Endothelial cell of umbilical vein (primary cell): ENCODE measurements at regions not wholly inside any gene's neighbourhood (a gene's known extent, or its start where the extent isn't known, plus 50 kb on each side); places are given as distances from the start of the nearest gene placed in this dataset.

Experiments used
- BruUV-seq: library from RNA; stranded (reverse); fragments of 400-500 nt; replicated peaks from 2 replicates; lab custom pipeline; 2021; lab: Mats Ljungman, UMichigan
- CTCF ChIA-PET: fragments of 300-600, 350-600 bp; sonication (Branson Sonifier 250); formaldehyde crosslinking; loops from one replicate; lab custom pipeline; 2021; ENCODE audit warnings: antibody characterized with exemption, inconsistent platforms; lab: Charles Lee
- POLR2A ChIA-PET: fragments of 300-600, 350-600 bp; sonication (Branson Sonifier 250); formaldehyde crosslinking; loops from one replicate; lab custom pipeline; 2021; ENCODE audit warnings: antibody characterized with exemption, inconsistent platforms; lab: Charles Lee
- DNase-seq: peaks from one replicate; pipeline ENCODE4 v3.0.0-alpha.2; 2011; ENCODE audit warnings: low read depth, low spot score
- FAIRE-seq: peaks from 2 replicates; lab custom pipeline; 2011; peaks lifted over from hg19 to GRCh38; lab: Jason Lieb, UNC
- H2AFZ ChIP-seq: 2 replicates; pipeline ENCODE4 v1.6.0; 2012; ENCODE audit warnings: low read depth, low read length, control low read depth, inconsistent platforms
- H3K27ac ChIP-seq: 2 replicates; pipeline ENCODE4 v1.5.1; 2011; ENCODE audit warnings: low read depth, mild to moderate bottlenecking, control low read depth, low read length, moderate library complexity; ENCODE audit not compliant: insufficient read depth
- H3K27me3 ChIP-seq, 2 experiments: 2 replicates each; pipeline versions ENCODE4 v1.6.0 to v1.6.1; 2011; ENCODE audit warnings: low read length in 2 of 2, mixed read lengths in 1 of 2; ENCODE audit not compliant: control insufficient read depth in 2 of 2, insufficient read depth in 2 of 2
- H3K36me3 ChIP-seq, 2 experiments: 2 replicates in 1 of 2; 3 replicates in 1 of 2; pipeline ENCODE4 v1.5.1; 2011; ENCODE audit warnings: low read length in 2 of 2, mild to moderate bottlenecking in 1 of 2, moderate library complexity in 1 of 2; ENCODE audit not compliant: control insufficient read depth in 2 of 2, insufficient read depth in 2 of 2; ENCODE audit errors: extremely low read depth in 1 of 2
- H3K4me1 ChIP-seq: 3 replicates; pipeline ENCODE4 v1.5.1; 2011; ENCODE audit warnings: mild to moderate bottlenecking, low read length; ENCODE audit not compliant: control insufficient read depth, insufficient read depth; ENCODE audit errors: extremely low read depth
- H3K4me2 ChIP-seq: 2 replicates; pipeline ENCODE4 v1.6.1; 2011; ENCODE audit warnings: low read length, control low read depth, mixed read lengths; ENCODE audit not compliant: insufficient read depth
- H3K4me3 ChIP-seq, 3 experiments: fragments of 200-600 bp in 1 of 3; sonication (generic), shearing (Covaris generic) in 1 of 3; replicated peaks in 1 of 3; 2 replicates each; pipeline ENCODE4 v1.5.1; 2011 to 2016; ENCODE audit warnings: control low read depth in 3 of 3, low read length in 3 of 3, mild to moderate bottlenecking in 2 of 3, inconsistent platforms in 1 of 3, low read depth in 1 of 3, moderate library complexity in 1 of 3; ENCODE audit not compliant: insufficient read depth in 1 of 3
- H3K79me2 ChIP-seq: 2 replicates; pipeline ENCODE4 v1.6.0; 2012; ENCODE audit warnings: low read length, inconsistent platforms; ENCODE audit not compliant: control insufficient read depth, insufficient read depth
- H3K9ac ChIP-seq: replicated peaks from 2 replicates; pipeline ENCODE3; 2011; ENCODE audit warnings: low read length, control low read depth; ENCODE audit not compliant: insufficient read depth; ENCODE audit errors: extremely low read depth
- H3K9me1 ChIP-seq: replicated peaks from 3 replicates; pipeline ENCODE4 v1.6.0; 2011; ENCODE audit warnings: mild to moderate bottlenecking, low read length; ENCODE audit not compliant: control insufficient read depth, insufficient read depth; ENCODE audit errors: extremely low read depth
- H3K9me3 ChIP-seq: replicated peaks from 2 replicates; pipeline ENCODE4 v1.5.1; 2012; ENCODE audit warnings: low read length, inconsistent platforms; ENCODE audit not compliant: control insufficient read depth, insufficient read depth
- H4K20me1 ChIP-seq: replicated peaks from 2 replicates; pipeline ENCODE3; 2011; ENCODE audit warnings: mild to moderate bottlenecking, low read length; ENCODE audit not compliant: control insufficient read depth, insufficient read depth; ENCODE audit errors: extremely low read depth
- EZH2 ChIP-seq: IDR thresholded peaks from 2 replicates; pipeline ENCODE4 v1.6.1; 2012; ENCODE audit warnings: borderline replicate concordance, low read depth, mild to moderate bottlenecking, moderate library complexity, low read length, inconsistent platforms; ENCODE audit not compliant: severe bottlenecking
- FOS ChIP-seq: IDR thresholded peaks from 2 replicates; pipeline ENCODE4 v1.6.1; 2011; ENCODE audit warnings: mild to moderate bottlenecking, low read length, moderate library complexity, borderline replicate concordance; ENCODE audit not compliant: insufficient read depth
- GATA2 ChIP-seq: IDR thresholded peaks from 2 replicates; pipeline ENCODE4 v1.7.0; 2011; ENCODE audit warnings: low read depth, mild to moderate bottlenecking, moderate library complexity, mixed read lengths, low read length; ENCODE audit not compliant: insufficient read length, insufficient read depth
- JUN ChIP-seq: IDR thresholded peaks from 2 replicates; pipeline ENCODE4 v1.6.1; 2011; ENCODE audit warnings: borderline replicate concordance, low read depth; ENCODE audit not compliant: insufficient read length, insufficient read depth
- MYC ChIP-seq: IDR thresholded peaks from one replicate; pipeline ENCODE4 v1.6.1; 2011; ENCODE audit warnings: mild to moderate bottlenecking, low read depth, low read length
- POLR2A ChIP-seq: IDR thresholded peaks from 2 replicates; pipeline ENCODE4 v1.6.1; 2012; ENCODE audit warnings: low read depth, mild to moderate bottlenecking, control low read depth, low read length
- POLR2AphosphoS5 ChIP-seq: IDR thresholded peaks from 2 replicates; pipeline ENCODE4 v1.6.1; 2012; ENCODE audit warnings: low read depth, mild to moderate bottlenecking, control low read depth, low read length, moderate library complexity; ENCODE audit not compliant: insufficient read depth
- dilution Hi-C: fragments of 300-500 bp; cut with MboI; formaldehyde crosslinking; loops from one replicate; pipeline ENCODE4 v1.15.0; 2019; ENCODE audit warnings: low sequenced_read_pairs; ENCODE audit not compliant: extremely low pct_ligation_motif_present
- intact Hi-C: fragments of 100-400 bp; cut with micrococcal nuclease; formaldehyde crosslinking; loops from one replicate; pipeline ENCODE4 v1.10.0; 2022
- TF ChIP-seq, protein P1 (sequence below), 2 donors: IDR thresholded peaks; 1 replicate in 1 of 2; 2 replicates in 1 of 2; pipeline ENCODE4 v1.5.1; 2011; ENCODE audit warnings: low read length in 2 of 2, mild to moderate bottlenecking in 2 of 2, moderate library complexity in 2 of 2, control low read depth in 1 of 2, inconsistent platforms in 1 of 2, low read depth in 1 of 2; ENCODE audit not compliant: insufficient read depth in 1 of 2; ENCODE audit errors: extremely low read depth in 1 of 2
- TF ChIP-seq, protein P2 (sequence below): IDR thresholded peaks from 2 replicates; pipeline ENCODE4 v1.6.1; 2011; ENCODE audit not compliant: insufficient read depth, insufficient read length

DNA sequence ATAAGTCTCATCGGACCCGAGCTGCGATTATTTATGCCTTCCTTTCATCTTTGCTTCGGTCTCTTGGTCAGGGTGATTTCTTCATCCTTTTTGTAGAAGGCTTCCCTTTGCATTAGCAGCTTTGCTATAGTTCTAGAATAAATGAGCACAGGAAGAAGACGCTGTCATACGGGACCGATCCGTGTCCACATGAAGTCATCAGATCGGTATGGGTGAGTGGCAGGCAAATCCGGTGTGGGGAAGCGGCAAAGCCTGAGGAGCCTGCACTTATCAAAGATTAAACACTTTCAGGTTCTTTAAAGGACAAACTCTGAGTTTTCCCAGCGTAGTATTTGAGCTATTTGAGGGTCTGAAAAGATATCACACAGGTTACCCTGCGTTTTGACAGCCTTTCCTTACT lies 119.3 kb downstream of the IRS2 start:
- POLR2A ChIA-PET, result no interaction called here
- intact Hi-C loops (loop anchor here (5.0 to 10.0 kb wide), 3 partner anchors 115 to 702 kb away; no protein-coding TSS in a partner anchor), dilution Hi-C loops (no loop called here)
- Histone ChIP-seq H3K4me1 (no peaks in the 10 kb centered on the region), H4K20me1 (no peaks in the 10 kb centered on the region), H2AFZ (no peak overlapping the region), H3K27ac (no peak overlapping the region), H3K9ac (no peak overlapping the region), H3K27me3 (peaks cover 6 to 22% of the 10 kb centered on the region in 2 experiments), H3K79me2 (no peaks in the 10 kb centered on the region), H3K9me1 (no peaks in the 10 kb centered on the region), H3K36me3 (no peaks in the 10 kb centered on the region), H3K4me3 (no peak overlapping the region), H3K4me2 (no peak overlapping the region), H3K9me3 (no peaks in the 10 kb centered on the region)
- no TSS peak for BruUV-seq
- no peak for TF ChIP-seq POLR2AphosphoS5
- no peak for TF ChIP-seq FOS
- TF ChIP-seq POLR2A, result no peak
- TF ChIP-seq EZH2, result no peak
- TF ChIP-seq, protein P1, sequence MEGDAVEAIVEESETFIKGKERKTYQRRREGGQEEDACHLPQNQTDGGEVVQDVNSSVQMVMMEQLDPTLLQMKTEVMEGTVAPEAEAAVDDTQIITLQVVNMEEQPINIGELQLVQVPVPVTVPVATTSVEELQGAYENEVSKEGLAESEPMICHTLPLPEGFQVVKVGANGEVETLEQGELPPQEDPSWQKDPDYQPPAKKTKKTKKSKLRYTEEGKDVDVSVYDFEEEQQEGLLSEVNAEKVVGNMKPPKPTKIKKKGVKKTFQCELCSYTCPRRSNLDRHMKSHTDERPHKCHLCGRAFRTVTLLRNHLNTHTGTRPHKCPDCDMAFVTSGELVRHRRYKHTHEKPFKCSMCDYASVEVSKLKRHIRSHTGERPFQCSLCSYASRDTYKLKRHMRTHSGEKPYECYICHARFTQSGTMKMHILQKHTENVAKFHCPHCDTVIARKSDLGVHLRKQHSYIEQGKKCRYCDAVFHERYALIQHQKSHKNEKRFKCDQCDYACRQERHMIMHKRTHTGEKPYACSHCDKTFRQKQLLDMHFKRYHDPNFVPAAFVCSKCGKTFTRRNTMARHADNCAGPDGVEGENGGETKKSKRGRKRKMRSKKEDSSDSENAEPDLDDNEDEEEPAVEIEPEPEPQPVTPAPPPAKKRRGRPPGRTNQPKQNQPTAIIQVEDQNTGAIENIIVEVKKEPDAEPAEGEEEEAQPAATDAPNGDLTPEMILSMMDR (IDR thresholded peaks at IDR 0.05; ENCODE audit: extremely low read depth in 1 of 2, insufficient read depth in 1 of 2, low read depth in 1 of 2, low read length in 2 of 2), result no peak
- TF ChIP-seq MYC, result no peak
- no peak for TF ChIP-seq GATA2
- no peak for TF ChIP-seq JUN
- TF ChIP-seq, protein P2, sequence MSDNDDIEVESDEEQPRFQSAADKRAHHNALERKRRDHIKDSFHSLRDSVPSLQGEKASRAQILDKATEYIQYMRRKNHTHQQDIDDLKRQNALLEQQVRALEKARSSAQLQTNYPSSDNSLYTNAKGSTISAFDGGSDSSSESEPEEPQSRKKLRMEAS, result no peak
- DNase-seq (no peak), FAIRE-seq (no peak)
- CTCF ChIA-PET, result interaction anchor here (0.9 to 1.6 kb wide), 2 partner anchors 21 to 118 kb away, joined by 3 to 5 read pairs; no protein-coding TSS in a partner anchor
